CD4-positive, alpha-beta T cell (primary cell): ENCODE measurements at regions not wholly inside any gene's neighbourhood (a gene's known extent, or its start where the extent isn't known, plus 50 kb on each side); places are given as distances from the start of the nearest gene placed in this dataset.

ENCODE experiments used
- ATAC-seq: fragments of 200-7000 bp; cut with Tn5 transposase; one replicate; pipeline ENCODE4 v1.10.0; 2022; ENCODE audit warnings: mild to moderate bottlenecking; ENCODE audit not compliant: poor library complexity
- CTCF ChIA-PET: fragments of 350-600 bp; sonication (Branson Sonifier 250); formaldehyde crosslinking; loops from one replicate; lab custom pipeline; 2021; ENCODE audit warnings: antibody characterized with exemption, inconsistent platforms; lab: Charles Lee
- POLR2A ChIA-PET: fragments of 350-600 bp; sonication (Branson Sonifier 250); formaldehyde crosslinking; loops from one replicate; lab custom pipeline; 2021; ENCODE audit warnings: antibody characterized with exemption, inconsistent platforms; lab: Charles Lee
- DNase-seq, 14 experiments: peaks; one replicate each; pipeline ENCODE4 v3.0.0-alpha.2; 2013 to 2020; ENCODE audit warnings: mixed read lengths in 2 of 14
- H3K27ac ChIP-seq, 2 donors: one replicate each; pipeline versions ENCODE4 v1.5.1 to v1.7.0; 2013; ENCODE audit warnings: low read length in 2 of 2, low read depth in 1 of 2, mild to moderate bottlenecking in 1 of 2
- H3K27me3 ChIP-seq, 2 experiments: 1 replicate in 1 of 2; 2 replicates in 1 of 2; pipeline versions ENCODE4 v1.6.1 to v1.7.0; 2013; ENCODE audit warnings: low read length in 2 of 2, control low read depth in 1 of 2, mild to moderate bottlenecking in 1 of 2, moderate library complexity in 1 of 2; ENCODE audit not compliant: insufficient read depth in 2 of 2, control insufficient read depth in 1 of 2
- H3K36me3 ChIP-seq: one replicate; pipeline ENCODE4 v1.6.1; 2013; ENCODE audit warnings: low read length, control low read depth; ENCODE audit not compliant: insufficient read depth
- H3K4me1 ChIP-seq: one replicate; pipeline ENCODE4 v1.6.1; 2013; ENCODE audit warnings: low read length, control low read depth; ENCODE audit not compliant: insufficient read depth
- H3K4me3 ChIP-seq: one replicate; pipeline ENCODE4 v1.5.1; 2013; ENCODE audit warnings: mild to moderate bottlenecking, low read length, moderate library complexity
- H3K9me3 ChIP-seq, 2 experiments: 1 replicate in 1 of 2; 2 replicates in 1 of 2; pipeline versions ENCODE4 v1.6.1 to v1.7.0; 2013; ENCODE audit warnings: low read length in 2 of 2, mild to moderate bottlenecking in 2 of 2, control low read depth in 1 of 2, moderate library complexity in 1 of 2; ENCODE audit not compliant: control insufficient read depth in 1 of 2, insufficient read depth in 1 of 2
- H3K27ac Mint-ChIP-seq: one replicate; pipeline ENCODE4 v1.8.0; 2020; ENCODE audit warnings: mixed read lengths
- H3K27me3 Mint-ChIP-seq: one replicate; pipeline ENCODE4 v1.8.0; 2021; ENCODE audit warnings: mixed read lengths
- H3K36me3 Mint-ChIP-seq: one replicate; pipeline ENCODE4 v1.8.0; 2021; ENCODE audit warnings: low read depth, mixed read lengths
- H3K4me1 Mint-ChIP-seq: one replicate; pipeline ENCODE4 v1.8.0; 2021; ENCODE audit warnings: low read depth, mixed read lengths
- H3K4me3 Mint-ChIP-seq: one replicate; pipeline ENCODE4 v1.8.0; 2020; ENCODE audit warnings: mild to moderate bottlenecking, mixed read lengths
- H3K9me3 Mint-ChIP-seq: one replicate; pipeline ENCODE4 v1.8.0; 2020; ENCODE audit warnings: mixed read lengths
- CTCF ChIP-seq: fragments of 200-600 bp; IDR thresholded peaks from one replicate; pipeline ENCODE4 v1.8.0; 2022; ENCODE audit warnings: antibody characterized with exemption, mild to moderate bottlenecking
- intact Hi-C, 2 experiments: fragments of 100-400 bp; cut with DNase I in 1 of 2; cut with micrococcal nuclease in 1 of 2; formaldehyde crosslinking; loops; one replicate each; pipeline versions ENCODE4 v1.15.1 to v1.9.0; 2023 to 2025; cut with DNase I, micrococcal nuclease

- H3K9me3 Mint-ChIP-seq, result no peaks in the 10 kb centered on the region
These were observed 253.7 kb upstream of the RXFP2 start for GRCh38 chr13:31485651-31486051.

GRCh38 chr13:31495336-31495735, 244.0 kb upstream of the RXFP2 start:
- H3K4me1 ChIP-seq, result no peaks in the 10 kb centered on the region
- CTCF ChIA-PET, result no interaction called here
- intact Hi-C loops, result no loop called here
- H3K4me3 ChIP-seq, result no peak overlapping the region
- Mint-ChIP-seq H3K27me3 (peaks cover 6% of the 10 kb centered on the region), H3K4me1 (no peaks in the 10 kb centered on the region), H3K4me3 (no peak overlapping the region), H3K9me3 (peaks cover 20% of the 10 kb centered on the region), H3K36me3 (no peaks in the 10 kb centered on the region), H3K27ac (no peak overlapping the region)
- POLR2A ChIA-PET, result no interaction called here
- no peaks in the 10 kb centered on the region for H3K36me3 ChIP-seq
- no peaks in the 10 kb centered on the region for H3K27me3 ChIP-seq
- no peak for DNase-seq
- TF ChIP-seq CTCF, result no peak
- ATAC-seq, result no peak
- no peak overlapping the region for H3K27ac ChIP-seq
- peaks cover 8 to 15% of the 10 kb centered on the region in 2 experiments for H3K9me3 ChIP-seq

More at GRCh38 chr13:31485651-31486051, 253.7 kb upstream of the RXFP2 start:
- Histone ChIP-seq H3K36me3 (no peaks in the 10 kb centered on the region), H3K27me3 (no peaks in the 10 kb centered on the region), H3K4me3 (no peak overlapping the region), H3K9me3 (no peaks in the 10 kb centered on the region), H3K27ac (no peak overlapping the region), H3K4me1 (no peaks in the 10 kb centered on the region)
- POLR2A ChIA-PET, result no interaction called here
- CTCF ChIA-PET, result no interaction called here
- no peak for TF ChIP-seq CTCF
- no peak for DNase-seq
- Mint-ChIP-seq H3K36me3 (no peaks in the 10 kb centered on the region), H3K27ac (no peak overlapping the region), H3K27me3 (no peaks in the 10 kb centered on the region), H3K4me3 (no peak overlapping the region), H3K4me1 (no peaks in the 10 kb centered on the region)
- intact Hi-C loops, result no loop called here
- no peak for ATAC-seq

GRCh38 chr13:31499274-31499673, 240.1 kb upstream of the RXFP2 start:
- DNase-seq (no peak), ATAC-seq (no peak)
- H3K4me1 Mint-ChIP-seq, result no peaks in the 10 kb centered on the region
- POLR2A ChIA-PET, result no interaction called here
- peaks cover 20% of the 10 kb centered on the region for H3K9me3 Mint-ChIP-seq
- no peaks in the 10 kb centered on the region for H3K27me3 Mint-ChIP-seq
- Histone ChIP-seq H3K27ac (no peak overlapping the region), H3K4me3 (no peak overlapping the region), H3K9me3 (peaks cover 6 to 15% of the 10 kb centered on the region in 2 experiments), H3K36me3 (no peaks in the 10 kb centered on the region), H3K27me3 (no peaks in the 10 kb centered on the region), H3K4me1 (no peaks in the 10 kb centered on the region)
- H3K4me3 Mint-ChIP-seq, result no peak overlapping the region
- CTCF ChIA-PET, result no interaction called here
- H3K36me3 Mint-ChIP-seq, result no peaks in the 10 kb centered on the region
- TF ChIP-seq CTCF, result no peak
- no peak overlapping the region for H3K27ac Mint-ChIP-seq
- intact Hi-C loops, result no loop called here
